Neutrophil (primary cell): ENCODE measurements at regions not wholly inside any gene's neighbourhood (a gene's known extent, or its start where the extent isn't known, plus 50 kb on each side); places are given as distances from the start of the nearest gene placed in this dataset.

ENCODE experiments used
- H3K27ac ChIP-seq: fragments of 200-600 bp; sonication (generic); 2 replicates; pipeline ENCODE4 v1.5.1; 2016; ENCODE audit warnings: mild to moderate bottlenecking, moderate library complexity
- H3K27me3 ChIP-seq: fragments of 200-600 bp; sonication (generic); 2 replicates; pipeline ENCODE4 v1.6.0; 2016; ENCODE audit warnings: mild to moderate bottlenecking
- H3K36me3 ChIP-seq: fragments of 200-600 bp; sonication (generic); 2 replicates; pipeline ENCODE4 v1.5.1; 2017
- H3K4me1 ChIP-seq, 2 experiments: fragments of 200-600 bp in 1 of 2; sonication (generic) in 1 of 2; 1 replicate in 1 of 2; 2 replicates in 1 of 2; pipeline versions ENCODE4 v1.5.1 to v1.6.1; 2013 to 2016; ENCODE audit warnings: low read depth in 1 of 2, low read length in 1 of 2, mild to moderate bottlenecking in 1 of 2, moderate library complexity in 1 of 2; ENCODE audit not compliant: control insufficient read depth in 1 of 2, insufficient read depth in 1 of 2
- H3K4me3 ChIP-seq, 2 experiments: fragments of 200-600 bp in 1 of 2; sonication (generic) in 1 of 2; 1 replicate in 1 of 2; 2 replicates in 1 of 2; pipeline ENCODE4 v1.5.1; 2013 to 2016; ENCODE audit warnings: low read depth in 1 of 2, low read length in 1 of 2, mild to moderate bottlenecking in 1 of 2, moderate library complexity in 1 of 2
- H3K9me3 ChIP-seq: fragments of 200-600 bp; sonication (generic); 2 replicates; pipeline ENCODE4 v1.5.1; 2016
- CTCF ChIP-seq: fragments of 200-600 bp; sonication (generic); IDR thresholded peaks from 2 replicates; pipeline ENCODE4 v1.5.1; 2016; ENCODE audit warnings: antibody characterized with exemption

GRCh38 chr5:3878267-3878666, 282.6 kb downstream of the IRX1 start:
- H3K27ac ChIP-seq, result no peak overlapping the region
- H3K36me3 ChIP-seq, result no peaks in the 10 kb centered on the region
- TF ChIP-seq CTCF, result no peak
- H3K9me3 ChIP-seq, result no peaks in the 10 kb centered on the region
- H3K4me1 ChIP-seq, result peaks cover 0 to 3% of the 10 kb centered on the region in 2 experiments
- no peak overlapping the region for H3K4me3 ChIP-seq
- no peaks in the 10 kb centered on the region for H3K27me3 ChIP-seq

GRCh38 chr5:3883040-3883439, 287.4 kb downstream of the IRX1 start:
- no peak overlapping the region for H3K27ac ChIP-seq
- no peak overlapping the region for H3K4me3 ChIP-seq
- H3K4me1 ChIP-seq, result peaks cover 0 to 10% of the 10 kb centered on the region in 2 experiments
- H3K9me3 ChIP-seq, result no peaks in the 10 kb centered on the region
- H3K27me3 ChIP-seq, result no peaks in the 10 kb centered on the region
- no peaks in the 10 kb centered on the region for H3K36me3 ChIP-seq
- TF ChIP-seq CTCF, result no peak

- Histone ChIP-seq H3K36me3 (no peaks in the 10 kb centered on the region), H3K4me3 (no peak overlapping the region), H3K4me1 (peaks cover 0 to 7% of the 10 kb centered on the region in 2 experiments), H3K27ac (no peak overlapping the region), H3K27me3 (no peaks in the 10 kb centered on the region), H3K9me3 (no peaks in the 10 kb centered on the region)
- TF ChIP-seq CTCF, result no peak
These were observed 291.2 kb downstream of the IRX1 start for GRCh38 chr5:3886524-3887451.

- TF ChIP-seq CTCF, result no peak
- Histone ChIP-seq H3K4me3 (no peak overlapping the region), H3K36me3 (no peaks in the 10 kb centered on the region), H3K4me1 (peaks cover 0 to 7% of the 10 kb centered on the region in 2 experiments), H3K27me3 (no peaks in the 10 kb centered on the region), H3K9me3 (no peaks in the 10 kb centered on the region), H3K27ac (no peak overlapping the region)
These were observed 292.7 kb downstream of the IRX1 start for GRCh38 chr5:3888310-3888709.

GRCh38 chr5:3889412-3890142, 293.9 kb downstream of the IRX1 start:
- no peaks in the 10 kb centered on the region for H3K36me3 ChIP-seq
- no peak overlapping the region for H3K27ac ChIP-seq
- no peak for TF ChIP-seq CTCF
- no peaks in the 10 kb centered on the region for H3K27me3 ChIP-seq
- peaks cover 0 to 7% of the 10 kb centered on the region in 2 experiments for H3K4me1 ChIP-seq
- H3K4me3 ChIP-seq, result no peak overlapping the region
- no peaks in the 10 kb centered on the region for H3K9me3 ChIP-seq
